ENCODE measurements at regions not wholly inside any gene's neighbourhood (a gene's known extent, or its start where the extent isn't known, plus 50 kb on each side); places are given as distances from the start of the nearest gene placed in this dataset.

DNA sequence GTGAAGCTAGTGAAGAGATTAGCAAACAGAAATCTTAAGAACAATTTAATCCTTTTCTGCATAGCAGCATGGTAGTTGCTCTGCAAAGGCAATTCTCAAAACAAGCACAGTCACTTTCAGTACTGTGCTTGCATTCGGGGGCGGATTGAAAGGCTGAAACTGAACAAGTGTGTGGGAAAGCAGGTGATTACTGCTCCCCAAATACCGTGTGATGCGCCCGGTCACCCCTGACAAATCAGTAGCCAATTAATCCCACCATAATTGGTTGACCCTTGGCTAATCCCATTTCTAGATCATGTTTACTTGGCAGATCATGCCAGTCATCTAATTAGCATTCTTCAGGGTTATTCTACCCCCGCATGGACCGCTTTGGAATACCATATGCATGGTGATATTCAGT is 76.5 kb upstream of the ADRB1 start:
- DNase-seq (ENCODE audit: low read depth in 4 of 4, low spot score in 2 of 4), result no peak

DNA sequence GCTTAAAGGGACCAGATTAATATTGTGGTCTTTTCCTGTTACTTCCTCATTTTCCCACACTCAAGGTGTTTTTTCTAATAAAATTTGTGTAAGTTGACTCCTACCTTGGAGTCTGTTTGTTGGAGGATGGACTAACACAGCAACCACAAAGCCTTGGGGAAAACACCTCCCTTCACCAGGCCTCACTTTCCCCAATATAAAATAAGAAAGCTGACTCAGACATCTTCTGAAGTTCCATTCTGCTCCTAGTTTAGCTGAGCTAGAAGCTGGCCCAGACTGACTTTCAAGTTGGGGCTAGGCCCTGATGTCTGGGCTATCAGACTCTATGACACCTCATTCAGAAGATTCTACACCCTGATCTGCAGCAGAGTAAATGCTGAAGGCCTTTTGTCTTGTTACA is 73.0 kb upstream of the ADRB1 start:
- no peak for DNase-seq (ENCODE audit: low read depth in 4 of 4, low spot score in 2 of 4)

DNA sequence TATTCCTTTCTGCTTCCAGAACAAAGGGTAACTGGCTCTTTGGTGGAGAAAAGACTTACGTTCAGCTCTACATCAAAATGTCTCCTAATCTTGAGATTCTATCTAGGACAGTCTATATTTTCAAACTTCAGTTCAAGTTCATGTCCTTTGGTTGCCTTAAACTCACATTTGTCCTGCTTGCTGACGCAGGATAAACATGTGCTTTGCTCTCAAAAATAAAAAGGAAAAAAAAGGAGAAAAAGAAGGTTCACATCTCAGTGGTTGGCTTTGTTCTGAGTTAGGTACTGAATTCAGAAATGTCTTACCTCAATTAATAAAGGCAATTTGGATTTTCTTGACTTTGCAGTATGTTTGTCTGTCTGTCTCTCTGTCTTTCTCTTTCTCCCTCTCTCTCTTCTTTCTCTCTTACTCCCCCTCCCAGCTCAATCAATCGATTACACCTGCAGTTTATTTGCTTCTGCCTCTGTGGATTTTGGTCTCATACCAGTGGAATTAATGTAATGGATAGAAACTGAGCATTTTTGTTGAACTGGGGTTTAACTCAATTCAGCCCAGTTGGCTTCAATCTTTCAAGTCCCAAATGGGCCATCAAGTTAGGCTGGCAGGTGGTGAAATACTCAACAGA is 72.2 kb upstream of the ADRB1 start:
- DNase-seq (ENCODE audit: low read depth in 4 of 4, low spot score in 2 of 4), result no peak

DNA sequence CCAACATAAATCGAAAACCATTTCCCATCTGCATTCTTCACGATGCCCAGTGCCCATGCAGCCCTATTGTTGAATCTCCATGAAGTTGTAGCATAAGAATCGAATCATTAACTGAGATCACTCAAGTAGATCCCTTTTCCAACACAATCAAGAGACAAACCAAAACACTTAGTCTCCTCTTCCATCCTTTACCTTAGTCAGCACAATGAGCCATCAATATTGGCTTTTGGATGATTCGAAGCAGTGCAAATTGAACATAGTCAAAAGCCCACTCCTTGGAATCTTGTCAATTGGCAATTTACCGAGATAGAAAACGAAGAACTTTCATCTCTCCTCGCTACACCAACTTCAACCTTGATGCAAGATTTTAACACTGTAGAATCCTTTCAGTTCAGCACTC is 66.5 kb upstream of the ADRB1 start:
- no peak for DNase-seq (ENCODE audit: low read depth in 4 of 4, low spot score in 2 of 4)

DNA sequence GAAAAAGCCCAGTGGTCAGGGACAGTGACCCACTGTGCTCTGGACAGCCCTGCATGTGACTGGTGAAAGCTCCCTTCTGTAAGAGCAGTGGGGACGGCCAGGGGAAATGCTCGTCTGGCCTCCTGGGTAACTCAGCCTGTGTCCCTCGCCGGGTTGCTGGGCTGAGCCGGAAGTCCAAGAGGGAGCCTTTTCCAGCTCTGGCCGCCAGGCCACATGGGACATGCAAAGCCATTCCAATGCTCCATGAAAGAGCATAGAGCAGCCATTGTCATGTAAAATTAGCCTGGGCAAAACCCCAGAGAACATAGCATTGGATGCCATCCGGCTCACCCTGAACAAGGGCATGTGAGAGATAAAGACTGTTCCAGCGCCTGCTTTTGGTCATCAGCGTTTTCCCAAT is 64.9 kb upstream of the ADRB1 start:
- DNase-seq (ENCODE audit: low read depth in 4 of 4, low spot score in 2 of 4), result no peak

DNA sequence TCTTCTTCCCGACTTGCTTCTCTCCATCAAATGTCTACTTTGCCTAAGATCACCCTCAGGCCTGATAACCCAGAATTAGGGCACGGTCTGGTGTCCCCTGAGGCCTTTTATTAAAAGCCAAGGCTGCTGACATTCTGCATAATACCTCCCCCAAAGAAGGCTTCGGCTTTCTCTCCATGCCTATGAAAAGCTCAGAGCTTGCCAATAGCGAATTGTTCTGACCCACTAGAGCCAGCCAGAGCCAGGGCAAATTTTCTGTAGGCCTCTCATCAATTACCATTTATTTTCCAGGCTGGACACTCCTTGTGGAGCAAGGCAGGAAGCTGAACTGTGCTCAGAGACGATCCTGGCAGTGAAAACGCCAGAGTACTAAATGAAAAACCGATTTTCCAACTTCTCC is 64.3 kb upstream of the ADRB1 start:
- no peak for DNase-seq (ENCODE audit: low read depth in 4 of 4, low spot score in 2 of 4)

DNA sequence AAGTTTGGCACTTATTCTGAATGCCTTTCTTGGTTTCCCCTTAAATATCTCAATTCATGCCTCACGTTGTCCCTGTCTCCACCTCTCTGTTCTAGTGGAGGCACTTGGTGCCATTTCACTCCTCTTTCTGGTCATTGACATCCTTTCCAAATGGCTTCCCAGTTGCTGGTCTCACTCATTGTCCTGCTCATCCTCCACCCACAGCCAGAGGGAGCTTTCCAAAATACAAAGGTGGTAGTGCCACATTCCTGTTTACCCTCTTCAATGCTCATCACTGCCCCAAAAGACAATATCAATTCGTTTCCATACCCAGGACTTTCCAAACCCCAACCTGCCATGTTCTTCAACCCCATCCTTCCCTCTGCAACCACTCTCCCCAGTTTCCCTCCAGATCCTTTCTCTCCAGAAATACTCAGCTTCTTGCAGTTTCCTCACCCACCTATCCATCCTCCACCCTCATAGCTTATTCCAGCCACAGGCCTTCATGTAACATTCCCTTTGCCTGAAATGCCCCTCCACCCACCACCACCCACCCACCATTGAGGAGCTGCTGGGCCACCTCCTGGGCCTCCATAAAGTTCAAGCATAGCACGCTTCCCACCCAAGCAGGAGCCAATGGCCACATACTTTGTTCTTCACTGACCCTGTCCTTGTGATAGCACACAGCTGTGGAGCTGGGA is 63.1 kb upstream of the ADRB1 start:
- DNase-seq (ENCODE audit: low read depth in 4 of 4, low spot score in 2 of 4), result no peak

DNA sequence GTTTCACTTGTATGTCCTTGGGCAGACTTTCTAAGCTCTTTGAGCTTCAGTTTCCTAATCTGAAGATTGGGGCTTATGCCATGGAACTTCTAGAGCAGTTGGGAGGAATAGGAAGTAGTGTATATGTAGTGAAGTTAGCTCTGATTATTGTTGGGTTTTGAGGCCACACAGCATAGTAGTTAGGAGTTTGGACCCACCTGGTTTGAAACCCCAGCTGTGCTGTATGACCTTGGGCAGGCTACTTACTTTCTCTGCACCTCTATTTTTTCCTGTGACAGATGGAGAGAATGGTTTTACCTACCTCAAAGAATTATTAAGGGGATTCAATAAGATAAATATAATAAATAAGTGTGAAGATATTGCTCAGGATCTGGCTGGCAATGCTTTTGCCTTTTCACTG is 61.4 kb upstream of the ADRB1 start:
- no peak for DNase-seq (ENCODE audit: low read depth in 4 of 4, low spot score in 2 of 4)

DNA sequence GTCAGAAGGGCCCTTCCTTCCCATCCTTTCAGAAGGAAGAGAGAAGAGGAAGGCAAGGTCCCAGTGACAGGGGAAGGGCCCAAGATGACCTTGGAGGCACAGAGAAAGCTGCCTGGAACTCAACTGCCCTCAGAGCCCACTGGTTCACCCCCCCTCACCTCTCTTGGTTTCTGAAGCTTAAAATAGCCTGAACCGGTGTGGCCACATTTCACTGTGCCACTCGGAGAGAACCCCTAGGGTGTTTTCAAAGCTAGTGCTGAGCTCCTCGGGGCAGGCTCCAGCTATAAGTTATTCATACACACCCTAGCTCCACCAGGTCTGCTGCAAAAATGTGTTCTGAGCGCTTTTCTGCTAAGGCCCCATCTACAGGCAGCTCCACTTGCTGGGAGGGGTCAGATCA is 60.9 kb upstream of the ADRB1 start:
- DNase-seq (ENCODE audit: low read depth in 4 of 4, low spot score in 2 of 4), result peak in 2 of 4 donors; percentile 26 to 46

DNA sequence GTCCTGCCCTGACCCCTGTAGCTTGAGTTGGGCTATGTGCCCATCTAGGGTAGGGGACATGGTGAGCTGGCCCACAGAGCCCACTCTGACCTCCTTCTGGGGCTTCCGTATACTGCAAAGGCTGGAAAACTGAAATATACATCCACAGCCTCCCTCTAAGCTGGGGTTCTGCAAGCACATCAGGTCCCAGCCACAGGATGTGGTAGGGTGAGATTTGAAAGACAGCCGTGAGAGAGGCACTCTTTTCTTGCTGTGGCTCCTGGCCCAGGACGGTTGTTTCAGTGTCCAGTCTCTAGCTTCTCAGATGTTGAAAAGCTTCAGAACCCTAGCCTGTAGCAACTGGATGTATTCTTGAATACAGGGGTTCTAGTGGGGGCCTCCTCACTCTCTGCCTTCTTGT is 60.1 kb upstream of the ADRB1 start:
- no peak for DNase-seq (ENCODE audit: low read depth in 4 of 4, low spot score in 2 of 4)

DNA sequence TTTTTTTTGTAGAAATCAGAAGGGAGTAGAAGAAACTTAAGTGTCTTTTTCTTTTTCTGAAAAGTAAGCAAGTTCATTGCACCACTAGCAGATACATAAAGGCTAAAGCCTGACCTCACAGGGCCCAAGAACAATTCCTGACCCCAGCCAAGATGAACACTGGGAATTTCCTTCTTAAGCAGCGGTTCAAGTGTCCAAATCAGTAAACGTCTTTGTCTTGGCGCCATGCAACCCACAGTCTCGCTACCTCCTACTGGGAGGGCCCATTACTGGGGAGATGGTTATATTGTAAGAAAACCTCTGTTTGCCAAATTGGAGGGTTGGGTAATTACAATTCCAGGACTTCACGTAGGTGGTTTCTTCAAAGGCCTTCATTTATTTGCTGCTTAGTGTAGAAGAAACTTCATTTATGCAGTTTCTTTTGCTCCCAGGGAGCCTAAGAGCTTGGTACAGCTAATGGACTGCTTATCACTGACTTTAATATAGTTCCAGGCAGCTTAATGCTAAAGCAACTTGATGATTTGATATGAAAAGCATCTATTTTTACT is 58.3 kb upstream of the ADRB1 start:
- no peak for DNase-seq (ENCODE audit: low read depth in 4 of 4, low spot score in 2 of 4)

DNA sequence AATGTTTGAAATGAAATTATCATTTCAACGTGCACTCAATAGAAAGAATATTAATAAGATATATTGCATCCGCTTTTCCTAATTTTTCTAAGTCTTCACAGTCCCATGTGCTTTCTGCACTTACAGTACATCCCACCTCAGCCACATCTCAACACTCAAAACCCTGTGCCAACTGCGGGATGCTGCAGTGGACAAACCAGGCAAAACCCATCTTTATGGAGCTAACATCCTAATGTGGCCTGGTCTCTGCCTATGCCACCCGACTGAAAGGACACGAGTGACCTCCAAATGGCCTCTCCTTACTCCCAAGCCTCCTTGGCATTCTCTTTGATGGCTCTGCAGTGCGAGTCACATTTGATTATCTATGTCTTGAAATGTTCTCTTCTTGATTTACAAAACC is 57.4 kb upstream of the ADRB1 start:
- DNase-seq (ENCODE audit: low read depth in 4 of 4, low spot score in 2 of 4), result no peak

DNA sequence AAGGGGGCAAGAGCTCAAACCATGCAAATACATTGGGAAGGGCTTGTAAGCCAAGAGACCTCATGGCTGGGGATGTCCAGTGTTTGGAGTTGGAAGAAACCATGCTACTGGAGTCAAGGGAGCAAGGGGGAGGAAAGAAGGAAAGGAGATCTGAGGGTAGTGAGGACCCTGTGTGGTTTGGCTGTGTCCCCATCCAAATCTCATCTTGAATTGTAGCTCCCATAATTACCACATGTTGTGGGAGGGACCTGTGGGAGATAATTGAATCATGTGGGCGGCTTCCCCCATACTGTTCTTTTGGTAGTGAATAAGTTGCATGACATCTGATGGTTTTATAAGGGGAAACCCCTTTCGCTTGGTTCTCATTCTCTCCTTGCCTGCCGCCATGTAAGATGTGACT is 56.5 kb upstream of the ADRB1 start:
- no peak for DNase-seq (ENCODE audit: low read depth in 4 of 4, low spot score in 2 of 4)

DNA sequence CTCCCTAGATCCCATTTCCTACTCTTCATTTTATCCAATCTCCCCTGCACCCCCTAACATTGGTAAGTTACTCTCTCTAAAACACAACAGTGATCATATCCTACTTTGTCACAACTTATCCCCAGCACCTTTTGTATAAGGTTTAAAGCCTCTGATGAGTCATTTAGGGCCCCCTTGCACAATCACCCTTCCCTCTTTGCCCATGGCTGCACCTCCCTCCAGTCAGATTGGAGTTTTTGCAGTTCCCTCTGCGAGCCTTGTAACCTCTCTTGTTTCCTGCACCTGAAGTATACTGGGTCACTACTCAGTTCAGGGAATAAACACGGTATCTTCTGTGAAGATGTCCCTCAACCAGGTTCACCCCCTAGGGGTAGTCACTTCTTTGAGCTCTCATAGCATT is 55.9 kb upstream of the ADRB1 start:
- no peak for DNase-seq (ENCODE audit: low read depth in 4 of 4, low spot score in 2 of 4)

DNA sequence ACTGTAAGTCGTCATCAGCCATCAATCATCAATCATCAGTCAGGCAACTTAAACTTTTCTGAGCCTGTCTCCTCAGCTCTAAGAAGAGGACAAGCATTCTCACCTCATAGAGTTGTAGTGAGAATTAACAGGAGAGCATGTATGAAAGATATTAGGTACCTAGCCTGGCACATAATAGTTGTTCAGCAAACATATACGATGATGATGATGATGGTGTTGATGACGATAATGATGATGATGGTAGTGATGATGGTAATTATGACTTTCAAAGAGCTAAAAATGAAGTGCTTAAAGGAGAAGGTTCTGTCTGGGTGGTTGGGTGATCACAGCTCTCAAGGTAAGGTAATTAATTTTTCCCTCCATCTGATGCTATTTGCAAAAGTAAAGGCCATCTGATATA is 55.1 kb upstream of the ADRB1 start:
- no peak for DNase-seq (ENCODE audit: low read depth in 4 of 4, low spot score in 2 of 4)

DNA sequence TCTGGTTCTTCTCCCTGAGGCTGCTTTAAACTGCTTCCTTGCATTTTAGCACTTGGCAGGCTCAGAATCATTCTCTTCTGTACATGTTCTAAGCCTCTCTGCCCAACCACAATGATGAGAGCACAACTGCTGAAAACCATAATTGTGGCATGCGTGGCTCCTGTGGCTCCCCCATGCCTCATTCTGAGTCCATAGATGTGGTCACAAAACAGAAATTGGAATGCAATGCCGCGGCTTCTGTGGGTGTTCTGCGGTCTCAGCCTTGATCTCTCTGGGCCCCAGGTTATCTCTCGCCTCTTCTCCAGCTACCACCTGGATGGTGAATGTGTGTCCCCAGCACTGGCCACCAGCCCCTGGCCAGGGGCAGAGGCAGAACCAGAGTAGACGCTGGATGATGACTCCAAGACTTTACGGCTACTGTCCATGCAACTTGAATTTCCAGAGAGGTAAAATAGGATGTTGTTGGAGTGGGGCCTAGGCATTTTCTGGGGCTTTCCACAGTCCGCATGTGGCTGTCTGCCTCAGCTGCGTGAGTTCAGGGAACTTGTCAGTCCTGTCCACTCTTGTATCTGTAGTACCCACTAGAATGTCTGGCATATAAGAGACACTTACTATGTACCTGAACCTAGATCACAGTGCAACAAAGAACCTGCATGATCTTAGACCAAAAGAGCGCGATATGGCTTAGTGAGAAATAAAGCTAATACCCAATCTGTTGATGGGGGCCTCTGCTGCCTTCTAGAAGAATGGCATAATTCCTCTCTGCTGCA is 52.4 kb upstream of the ADRB1 start:
- DNase-seq (ENCODE audit: low read depth in 4 of 4, low spot score in 2 of 4), result no peak

DNA sequence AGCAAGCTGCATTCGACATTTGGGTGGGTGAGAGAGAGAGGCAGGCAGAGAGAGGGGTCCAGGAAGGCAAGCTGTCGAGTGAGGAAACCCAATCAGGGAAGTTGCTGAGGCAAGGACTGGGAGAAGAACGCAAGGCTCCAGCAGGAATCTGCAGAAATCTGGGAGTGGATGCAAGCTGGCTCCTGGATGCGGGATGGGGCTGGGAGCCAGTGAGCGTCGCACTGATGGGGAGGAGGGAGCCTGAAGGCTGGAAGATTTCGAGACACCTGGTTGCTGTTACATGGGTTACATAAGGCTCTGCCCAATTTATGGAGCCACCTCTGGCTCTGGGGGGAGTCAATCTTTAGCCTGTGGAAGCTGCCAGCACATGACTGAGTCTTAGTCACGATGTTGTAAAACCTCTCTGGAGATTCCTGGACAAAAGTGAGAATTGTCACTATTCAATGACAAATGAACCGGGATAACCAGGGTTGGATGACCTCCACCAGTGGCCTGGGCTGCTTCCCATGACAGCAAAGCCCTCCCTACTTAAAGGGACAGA is 51.1 kb upstream of the ADRB1 start:
- DNase-seq (ENCODE audit: low read depth in 4 of 4, low spot score in 2 of 4), result no peak

DNA sequence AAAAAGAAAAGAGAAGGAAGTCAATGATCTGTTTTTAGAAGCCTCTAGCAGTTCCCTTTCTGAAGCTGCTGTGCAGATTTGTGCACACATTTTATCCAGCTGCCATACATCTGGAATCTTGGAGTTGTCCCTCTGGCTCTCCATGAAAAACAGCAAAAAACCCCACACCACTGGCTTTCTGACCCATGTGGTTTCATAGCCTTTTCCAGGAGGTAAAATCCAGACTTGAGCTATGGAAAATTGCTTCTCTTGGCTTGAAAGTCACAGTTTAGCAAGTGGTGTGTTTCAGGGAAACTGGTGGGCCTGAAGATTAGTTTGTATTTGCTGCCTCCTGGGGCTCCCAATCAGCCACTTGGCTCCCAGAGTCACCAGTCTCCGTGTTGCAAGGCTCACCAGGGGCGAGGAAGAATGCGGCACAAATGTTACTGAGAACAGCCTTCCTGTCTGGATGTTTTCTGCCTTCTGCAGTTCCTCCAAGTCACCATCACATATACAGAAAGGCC is 50.1 kb upstream of the ADRB1 start:
- DNase-seq (ENCODE audit: low read depth in 4 of 4, low spot score in 2 of 4), result no peak

Data from left renal cortex interstitium (tissue), 4 donors.